HG03439 (cell line): ENCODE measurements at regions not wholly inside any gene's neighbourhood (a gene's known extent, or its start where the extent isn't known, plus 50 kb on each side); places are given as distances from the start of the nearest gene placed in this dataset.
"Not testable (repeated sequence)": the region's sequence is repeated elsewhere in the genome, so short reads cannot be mapped to it uniquely, and the experiment has no call there.

ENCODE experiments used
- ATAC-seq: cut with Tn5 transposase; IDR thresholded peaks from one replicate; pipeline ENCODE4 v1.9.1; 2021; ENCODE audit warnings: mild to moderate bottlenecking, moderate library complexity; ENCODE audit not compliant: unreplicated experiment

DNA sequence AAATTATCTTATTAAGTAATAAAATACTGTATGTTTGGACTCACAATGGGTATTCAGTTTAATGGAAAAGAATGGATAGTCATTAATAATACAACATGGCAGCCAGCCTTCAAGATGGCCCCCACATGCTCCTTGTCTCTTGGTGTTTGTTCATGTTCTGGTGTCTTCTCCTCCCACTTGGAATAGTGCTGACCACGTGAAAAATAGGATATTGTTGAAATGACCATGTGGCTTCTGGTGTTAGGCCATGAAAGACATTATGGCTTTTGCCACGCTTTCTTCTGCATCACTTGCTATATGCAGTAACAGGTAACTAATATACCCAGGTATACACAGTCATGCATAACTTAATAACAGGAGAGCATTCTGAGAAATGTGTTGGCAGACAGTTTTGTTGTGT lies 341.0 kb downstream of the KCNJ2 start:
- no peak for ATAC-seq

GRCh38 chr17:70517816-70518215 lies 348.5 kb downstream of the KCNJ2 start:
- no peak for ATAC-seq

DNA sequence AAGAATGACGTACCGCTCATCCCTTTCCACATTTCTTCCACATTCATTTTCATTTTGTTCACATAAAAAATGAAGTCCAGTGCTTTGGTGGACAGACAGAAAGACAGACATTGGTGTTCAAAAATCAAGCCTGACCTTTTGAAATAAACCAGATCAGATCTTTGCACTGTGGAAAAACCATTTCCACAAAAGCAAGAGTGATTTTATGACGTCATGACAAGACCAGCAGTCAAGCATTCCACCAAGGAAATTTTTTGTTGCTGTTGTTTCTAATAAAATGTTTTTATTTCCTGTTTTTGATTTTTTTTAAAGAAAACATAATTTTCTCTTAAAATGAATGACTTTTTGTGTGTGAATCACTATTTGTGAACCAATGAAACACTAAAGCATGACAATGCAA lies 350.0 kb downstream of the KCNJ2 start:
- ATAC-seq, result no peak

- ATAC-seq, result no peak
Measured at GRCh38 chr17:70520447-70520846, 351.1 kb downstream of the KCNJ2 start.

- ATAC-seq, result no peak
Measured at GRCh38 chr17:70520956-70521355, 351.6 kb downstream of the KCNJ2 start.

GRCh38 chr17:70521821-70522256 lies 352.5 kb downstream of the KCNJ2 start:
- ATAC-seq, result no peak

DNA sequence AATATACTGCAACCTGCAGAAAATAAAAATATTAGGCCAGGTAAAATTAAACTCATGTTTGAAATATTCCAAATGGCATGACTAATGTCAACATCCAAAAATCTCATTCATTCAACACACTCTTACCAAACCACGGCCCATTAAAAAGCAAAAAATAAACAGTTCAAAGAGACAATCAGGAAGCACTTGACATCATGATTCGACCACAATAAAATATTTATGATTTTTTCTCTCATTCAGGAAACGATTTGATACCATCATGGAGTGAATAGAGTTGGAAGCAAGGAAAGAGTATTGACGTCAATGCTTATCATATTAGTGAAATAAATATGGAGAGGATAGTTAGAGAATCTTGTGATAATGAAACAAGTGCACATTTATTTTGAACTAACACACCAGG lies 354.1 kb downstream of the KCNJ2 start:
- ATAC-seq, result no peak

GRCh38 chr17:70525035-70525434 lies 355.7 kb downstream of the KCNJ2 start:
- not testable (repeated sequence) for ATAC-seq

GRCh38 chr17:70525961-70526360 lies 356.6 kb downstream of the KCNJ2 start:
- ATAC-seq, result no peak

DNA sequence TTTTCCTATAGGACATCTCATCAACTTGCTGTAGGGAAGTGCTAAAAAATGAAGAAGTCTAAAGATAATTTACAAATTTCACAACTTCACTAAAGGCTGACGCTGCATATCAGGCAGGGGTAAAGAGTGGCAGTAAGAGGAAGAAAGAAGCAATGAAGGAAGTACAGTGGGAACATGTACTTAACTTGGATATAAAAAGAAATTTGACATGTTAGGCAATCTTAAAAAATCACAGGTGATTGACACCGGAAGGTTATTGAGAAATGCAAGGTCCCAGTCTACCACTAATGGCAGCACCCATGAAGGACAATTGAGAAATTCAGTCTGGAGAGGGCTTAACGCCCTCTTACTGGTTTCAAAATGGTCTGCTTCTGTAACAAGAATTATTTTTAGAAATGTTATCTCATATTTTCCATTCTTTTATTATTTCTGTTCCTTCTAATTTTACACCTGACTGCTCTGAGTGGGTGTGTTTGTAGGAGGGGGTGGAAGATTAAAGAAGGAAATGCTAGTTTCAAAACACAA lies 358.1 kb downstream of the KCNJ2 start:
- ATAC-seq, result no peak

GRCh38 chr17:70533427-70533826 lies 364.1 kb downstream of the KCNJ2 start:
- no peak for ATAC-seq

DNA sequence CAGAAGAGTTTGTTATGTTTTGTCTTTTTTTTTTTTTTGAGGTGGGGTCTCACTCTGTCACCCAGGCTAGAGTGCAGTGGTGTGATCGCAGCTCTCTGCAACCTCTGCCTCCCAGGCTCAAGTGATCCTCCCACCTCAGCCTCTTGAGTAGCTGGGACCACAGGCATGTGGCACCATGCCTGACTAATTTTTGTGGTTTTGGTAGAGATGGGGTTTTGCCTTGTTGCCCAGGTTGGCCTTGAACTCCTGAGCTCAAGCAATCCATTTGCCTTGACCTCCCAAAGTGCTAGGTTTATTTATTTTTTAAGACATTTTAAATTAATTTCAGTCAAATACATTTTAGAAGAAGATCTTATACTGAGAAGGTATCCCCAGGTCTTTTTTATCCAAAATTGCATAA lies 366.7 kb downstream of the KCNJ2 start:
- no peak for ATAC-seq

GRCh38 chr17:70539132-70539924 lies 370.0 kb downstream of the KCNJ2 start:
- no peak for ATAC-seq

GRCh38 chr17:70542876-70543275 lies 373.5 kb downstream of the KCNJ2 start:
- ATAC-seq, result no peak

DNA sequence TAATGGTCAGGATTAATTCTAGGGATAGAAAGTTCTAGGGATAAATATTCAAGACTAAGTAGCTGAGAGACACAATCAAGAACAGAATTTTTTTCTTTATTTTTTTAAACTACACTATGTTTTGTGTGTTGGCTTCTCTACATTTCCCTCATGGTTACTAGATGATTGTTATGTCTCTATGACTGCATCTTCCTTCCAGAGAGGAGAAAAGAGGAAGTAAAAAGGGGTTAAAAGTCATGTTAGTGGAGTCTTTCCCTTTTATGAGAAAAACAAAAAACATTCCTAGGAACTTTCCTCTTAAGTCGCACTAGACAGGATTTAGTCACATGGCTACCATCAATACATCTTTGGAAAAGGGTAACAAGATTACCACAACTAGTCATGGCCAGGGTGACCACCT lies 375.0 kb downstream of the KCNJ2 start:
- no peak for ATAC-seq

GRCh38 chr17:70552230-70552981 lies 383.1 kb downstream of the KCNJ2 start:
- no peak for ATAC-seq

- ATAC-seq, result no peak
Measured at GRCh38 chr17:70552982-70553334, 383.6 kb downstream of the KCNJ2 start.

DNA sequence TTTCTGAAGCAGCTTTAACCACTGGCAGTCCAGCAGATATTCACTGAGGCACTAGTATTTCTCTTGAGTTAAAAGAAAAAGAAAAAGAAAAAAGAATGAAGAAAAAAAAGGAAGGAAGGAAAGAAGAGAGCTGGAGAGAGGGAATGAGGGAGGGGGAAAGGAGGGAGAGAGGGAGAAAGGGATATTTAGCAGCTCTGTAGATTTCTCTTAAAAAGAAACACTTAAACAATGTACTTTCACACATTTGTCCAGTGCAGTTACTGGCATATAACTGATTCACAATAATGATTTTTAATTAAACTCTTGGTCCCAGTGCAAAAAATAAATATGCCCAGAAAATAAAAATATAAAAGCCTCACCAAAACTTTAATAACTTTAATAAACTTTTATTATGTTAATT lies 386.4 kb downstream of the KCNJ2 start:
- ATAC-seq, result no peak

- no peak for ATAC-seq
Measured at GRCh38 chr17:70558821-70559220, 389.5 kb downstream of the KCNJ2 start.

DNA sequence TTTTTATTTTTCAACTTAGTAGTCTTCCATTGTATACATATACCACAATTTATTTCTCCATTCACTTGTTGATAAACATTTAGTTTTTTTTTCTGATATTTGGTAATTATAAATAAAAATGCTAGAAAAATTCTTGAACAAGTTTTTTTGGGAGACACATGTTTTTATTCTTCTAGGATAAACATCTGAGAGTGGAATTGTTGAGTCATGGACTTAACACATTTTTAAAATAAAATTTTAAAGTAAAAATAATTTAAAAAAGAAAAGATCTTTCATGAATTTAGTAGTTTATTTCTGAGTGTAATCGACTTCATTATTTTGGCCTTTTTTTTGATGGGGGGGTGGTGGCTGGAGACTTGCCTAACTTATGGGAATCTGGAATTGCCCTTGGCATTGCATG lies 391.1 kb downstream of the KCNJ2 start:
- no peak for ATAC-seq

- no peak for ATAC-seq
Measured at GRCh38 chr17:70562137-70562536, 392.8 kb downstream of the KCNJ2 start.

- ATAC-seq, result no peak
Measured at GRCh38 chr17:70563281-70563820, 394.0 kb downstream of the KCNJ2 start.
